ENCODE measurements at regions not wholly inside any gene's neighbourhood (a gene's known extent, or its start where the extent isn't known, plus 50 kb on each side); places are given as distances from the start of the nearest gene placed in this dataset.

GRCh38 chr4:177605252-177605651 lies 163.0 kb upstream of the AGA start (continued):
- no peak for TF ChIP-seq SETDB1 (CRISPR knock-in tag; IDR thresholded peaks at IDR 0.05; ENCODE audit: borderline replicate concordance)
- TF ChIP-seq TAF1 (CRISPR knock-in tag; IDR thresholded peaks at IDR 0.05), result no peak
- TF ChIP-seq CENPT (CRISPR knock-in tag; IDR thresholded peaks at IDR 0.05; ENCODE audit: low read depth), result no peak

DNA sequence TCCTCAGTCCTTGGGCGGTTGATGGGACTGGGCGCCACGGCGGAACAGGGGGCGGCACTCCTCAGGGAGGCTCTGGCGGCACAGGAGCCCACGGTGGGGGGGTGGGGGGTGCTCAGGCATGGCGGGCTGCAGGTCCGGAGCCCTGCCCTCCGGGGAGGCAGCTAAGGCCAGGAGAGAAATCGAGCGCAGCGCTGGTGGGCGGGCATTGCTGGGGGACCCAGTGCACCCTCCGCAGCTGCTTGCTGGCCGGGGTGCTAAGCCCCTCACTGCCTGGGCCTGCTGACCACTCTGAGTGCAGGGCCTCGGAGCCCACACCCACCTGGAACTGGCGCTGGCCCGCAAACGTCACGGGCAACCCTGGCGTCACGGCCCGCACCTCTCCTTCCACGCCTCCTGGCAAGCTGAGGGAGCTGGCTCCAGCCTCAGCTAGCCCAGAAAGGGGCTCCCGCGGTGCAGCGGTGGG lies 164.9 kb upstream of the AGA start:
- no peaks in the 10 kb centered on the region for H3K79me2 ChIP-seq (ENCODE audit: insufficient read depth, low read length)
- intact Hi-C loops (cut with micrococcal nuclease; ENCODE audit: unreplicated experiment), result no loop called here
- DNase-seq (ENCODE audit: low spot score), result no peak
- WGBS (ENCODE audit: low lambda C conversion rate), result no CpG with 5 or more reads among the region's 28 CpGs
- no TSS peak for BruUV-seq (replicated peaks)
- H3K36me3 ChIP-seq (replicated peaks in 1 of 2; ENCODE audit: control insufficient read depth in 1 of 2, insufficient read depth in 2 of 2, low read length in 2 of 2), result no peaks in the 10 kb centered on the region
- no peaks in the 10 kb centered on the region for H3K4me1 ChIP-seq (ENCODE audit: insufficient read depth, low read length)
- H4K20me1 ChIP-seq (ENCODE audit: insufficient read depth, low read length), result no peaks in the 10 kb centered on the region
- no peak overlapping the region for H3K4me2 ChIP-seq (ENCODE audit: low read depth, low read length)
- H3K27me3 ChIP-seq (ENCODE audit: control insufficient read depth in 1 of 2, insufficient read depth in 2 of 2, low read length in 2 of 2), result no peaks in the 10 kb centered on the region
- no peak overlapping the region for H3K27ac ChIP-seq (ENCODE audit: extremely low read length, insufficient read depth, low read length)
- no peak for ATAC-seq
- no peak for TF ChIP-seq ZNF431 (CRISPR knock-in tag; IDR thresholded peaks at IDR 0.05; ENCODE audit: borderline replicate concordance, low read depth)
- TF ChIP-seq ZNF549 (CRISPR knock-in tag; IDR thresholded peaks at IDR 0.05), result no peak
- TF ChIP-seq SIN3A (IDR thresholded peaks at IDR 0.05; ENCODE audit: borderline replicate concordance, low read depth, low read length), result no peak
- TF ChIP-seq SNAPC5 (CRISPR knock-in tag; IDR thresholded peaks at IDR 0.05; ENCODE audit: borderline replicate concordance), result no peak
- no peak for TF ChIP-seq SOX13 (IDR thresholded peaks at IDR 0.05)
- no peak for TF ChIP-seq SOX13 (CRISPR knock-in tag; conservative IDR thresholded peaks at IDR 0.05 in 1 of 2, IDR thresholded peaks at IDR 0.05 in 1 of 2)
- TF ChIP-seq ZNF317 (CRISPR knock-in tag; IDR thresholded peaks at IDR 0.05), result no peak
- no peak for TF ChIP-seq SMC3 (IDR thresholded peaks at IDR 0.05; ENCODE audit: low read length)
- no peak for TF ChIP-seq ZBTB38 (CRISPR knock-in tag; IDR thresholded peaks at IDR 0.05)
- no peak for TF ChIP-seq CENPX (CRISPR knock-in tag; IDR thresholded peaks at IDR 0.05)
- no peak for TF ChIP-seq KLF11 (CRISPR knock-in tag; IDR thresholded peaks at IDR 0.05)
- no peak for TF ChIP-seq ZFY (CRISPR knock-in tag; IDR thresholded peaks at IDR 0.05)
- no peak for TF ChIP-seq ZNF761 (CRISPR knock-in tag; conservative IDR thresholded peaks at IDR 0.05)
- no peak overlapping the region for H3K9ac ChIP-seq (ENCODE audit: insufficient read depth, low read depth, low read length)
- FAIRE-seq, result no peak
- H2AFZ ChIP-seq (ENCODE audit: low read length), result no peak overlapping the region
- no peak overlapping the region for H3K4me3 ChIP-seq (replicated peaks in 1 of 3; ENCODE audit: insufficient read depth in 1 of 3, low read depth in 2 of 3, low read length in 3 of 3)
- no peaks in the 10 kb centered on the region for H3K9me3 ChIP-seq (ENCODE audit: low read length)
- in situ Hi-C loops (cut with HindIII; ENCODE audit: extremely low pct_ligation_motif_present, low pct_unique_long_range_greater_than_20kb), result no loop called here
- ChIA-PET POLR2A (no interaction called here), CTCF (ENCODE audit: low intra/inter-chr PET ratio, low total read pairs) (no interaction called here)

All from HepG2 (cell line).